Esophagus squamous epithelium (tissue), 5 donors: ENCODE measurements at regions not wholly inside any gene's neighbourhood (a gene's known extent, or its start where the extent isn't known, plus 50 kb on each side); places are given as distances from the start of the nearest gene placed in this dataset.

Experiments
- DNase-seq: peaks from one replicate; lab custom pipeline; 2025; lab: John Stamatoyannopoulos, UW
- H3K27ac ChIP-seq, 4 donors: fragments of 200-600 bp; sonication (generic); one replicate each; pipeline ENCODE4 v1.5.1; 2016 to 2019; ENCODE audit warnings: mild to moderate bottlenecking in 1 of 4
- H3K27me3 ChIP-seq, 4 donors: fragments of 200-600 bp; sonication (generic); 1 replicate in 3 of 4; 2 replicates in 1 of 4; pipeline versions ENCODE4 v1.5.1 to v1.6.0; 2017 to 2021; ENCODE audit warnings: antibody characterized with exemption in 1 of 4
- H3K36me3 ChIP-seq, 3 donors: fragments of 200-600 bp; sonication (generic); one replicate each; pipeline ENCODE4 v1.5.1; 2016 to 2019
- H3K4me1 ChIP-seq, 3 donors: fragments of 200-600 bp; sonication (generic); one replicate each; pipeline ENCODE4 v1.5.1; 2017 to 2019
- H3K4me3 ChIP-seq, 4 donors: fragments of 200-600 bp; sonication (generic); 1 replicate in 3 of 4; 2 replicates in 1 of 4; pipeline ENCODE4 v1.5.1; 2016 to 2019; ENCODE audit warnings: mild to moderate bottlenecking in 2 of 4, moderate library complexity in 1 of 4
- H3K9me3 ChIP-seq, 3 donors: fragments of 200-600 bp; sonication (generic); one replicate each; pipeline ENCODE4 v1.5.1; 2016 to 2019
- CTCF ChIP-seq, 6 experiments: fragments of 450-650 bp in 4 of 6; fragments of 200-600 bp in 2 of 6; sonication (generic) in 2 of 6; IDR thresholded peaks; one replicate each; pipeline ENCODE4 v1.5.1; 2016 to 2019; ENCODE audit warnings: antibody characterized with exemption in 6 of 6, mild to moderate bottlenecking in 4 of 6, moderate library complexity in 4 of 6
- POLR2A ChIP-seq, 4 donors: fragments of 450-650 bp; IDR thresholded peaks; one replicate each; pipeline ENCODE4 v1.6.1; 2017; ENCODE audit warnings: antibody characterized with exemption in 4 of 4, mild to moderate bottlenecking in 4 of 4, moderate library complexity in 3 of 4
- WGBS, 2 donors: methylation state at CpG; one replicate each; pipeline ENCODE4 v1.1.5; 2018; 5-methylcytosine and 5-hydroxymethylcytosine counted together
- intact Hi-C: fragments of 100-400 bp; cut with DNase I; formaldehyde crosslinking; loops from one replicate; pipeline ENCODE4 v1.15.0; 2022
- donor health status: DM: yes; HTN: yes; CAD: no.

- no peak for DNase-seq
- TF ChIP-seq CTCF (IDR thresholded peaks at IDR 0.05) (no peak), POLR2A (IDR thresholded peaks at IDR 0.05) (no peak)
- intact Hi-C loops, result no loop called here
- Histone ChIP-seq H3K27me3 (peaks cover 0 to 35% (median 1%) of the 10 kb centered on the region in 4 donors), H3K36me3 (no peaks in the 10 kb centered on the region), H3K9me3 (no peaks in the 10 kb centered on the region), H3K27ac (peak overlapping the region in 1 of 4 donors; percentile 81), H3K4me3 (no peak overlapping the region), H3K4me1 (peaks cover 0 to 24% (median 9%) of the 10 kb centered on the region in 3 donors)
- WGBS, 2 donors, result 36 to 38% methylated on average over 5 to 6 of the region's 6 CpGs
Observed at GRCh38 chr7:131948434-131949053, 392.1 kb upstream of the PODXL start.

- Histone ChIP-seq H3K9me3 (no peaks in the 10 kb centered on the region), H3K27me3 (peaks cover 0 to 42% (median 1%) of the 10 kb centered on the region in 4 donors), H3K27ac (peak overlapping the region in 1 of 4 donors; percentile 28), H3K4me3 (no peak overlapping the region), H3K4me1 (peaks cover 0 to 24% (median 9%) of the 10 kb centered on the region in 3 donors), H3K36me3 (no peaks in the 10 kb centered on the region)
- intact Hi-C loops, result no loop called here
- 90 to 100% methylated on average over 1 of the region's 1 CpG for WGBS, 2 donors
- no peak for TF ChIP-seq CTCF (IDR thresholded peaks at IDR 0.05)
- no peak for TF ChIP-seq POLR2A (IDR thresholded peaks at IDR 0.05)
- DNase-seq, result no peak
Observed at GRCh38 chr7:131947661-131948060, 391.2 kb upstream of the PODXL start.

DNA sequence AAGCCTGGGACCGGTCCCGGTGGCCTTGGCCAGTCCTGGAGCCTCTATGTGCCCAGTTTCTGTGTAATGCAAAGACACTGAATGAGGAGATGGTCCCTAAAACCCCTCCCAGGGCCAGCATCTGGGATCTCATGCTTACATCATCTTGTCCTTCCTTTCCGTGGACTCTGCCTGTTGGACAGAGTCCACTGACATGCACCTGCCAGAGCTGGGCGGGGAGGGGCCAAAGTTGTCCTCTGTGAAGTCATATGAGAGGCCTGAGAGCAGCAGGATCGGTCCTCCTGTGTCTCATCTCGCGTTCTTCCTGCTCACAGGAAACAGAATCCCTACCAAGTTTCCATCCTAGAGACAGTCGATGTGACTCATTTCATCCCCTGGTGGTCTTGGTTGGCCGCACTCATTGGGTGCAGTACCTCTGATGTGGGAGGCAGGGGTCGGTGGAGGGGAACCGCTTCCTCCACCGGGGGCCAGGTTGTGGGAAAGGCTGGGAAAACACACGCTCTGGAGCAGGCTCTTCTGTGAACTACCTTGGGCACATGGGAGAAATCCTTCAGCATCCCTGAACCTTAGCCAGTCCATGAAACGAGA lies 389.6 kb upstream of the PODXL start:
- peak overlapping the region in 1 of 4 donors; percentile 39 for H3K4me3 ChIP-seq
- 58 to 82% methylated on average over 2 to 7 of the region's 14 CpGs for WGBS, 2 donors
- intact Hi-C loops, result no loop called here
- no peak overlapping the region for H3K27ac ChIP-seq
- no peak for DNase-seq
- no peak for TF ChIP-seq POLR2A (IDR thresholded peaks at IDR 0.05)
- TF ChIP-seq CTCF (IDR thresholded peaks at IDR 0.05), result no peak
- no peaks in the 10 kb centered on the region for H3K9me3 ChIP-seq
- peaks cover 0 to 49% (median 1%) of the 10 kb centered on the region in 4 donors for H3K27me3 ChIP-seq
- no peaks in the 10 kb centered on the region for H3K36me3 ChIP-seq
- H3K4me1 ChIP-seq, result peaks cover 0 to 24% (median 9%) of the 10 kb centered on the region in 3 donors

DNA sequence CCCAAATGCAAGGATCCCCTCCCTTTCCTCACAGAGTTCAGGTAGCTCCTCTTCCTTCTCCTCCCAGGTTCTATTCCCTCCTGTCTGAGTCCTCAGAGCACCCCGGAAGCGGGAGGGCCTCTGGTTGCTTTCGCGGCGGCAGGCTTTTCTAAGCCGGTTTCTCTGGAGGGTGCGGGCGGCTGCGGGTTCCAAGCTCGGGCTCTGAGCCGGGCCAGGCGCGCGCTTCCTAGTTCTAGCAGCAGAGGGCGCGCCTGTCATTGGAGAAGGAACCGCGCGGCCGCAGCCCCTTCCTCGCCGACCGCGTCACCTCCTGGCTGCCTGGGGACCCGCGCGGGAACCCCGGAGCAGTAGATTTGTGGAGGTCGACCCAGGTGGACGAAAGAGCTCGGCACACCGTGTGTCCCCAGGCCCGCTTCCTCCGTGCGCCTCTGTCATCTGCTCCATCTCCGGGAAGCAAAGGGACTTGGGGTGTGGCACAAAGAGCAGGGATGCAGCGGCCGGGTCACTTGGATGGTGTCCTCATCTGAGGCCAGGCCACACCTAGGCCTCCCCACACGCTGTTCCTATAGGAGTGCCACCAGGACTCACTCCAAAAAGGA lies 389.0 kb upstream of the PODXL start:
- Histone ChIP-seq H3K27ac (no peak overlapping the region), H3K4me1 (peaks cover 0 to 24% (median 9%) of the 10 kb centered on the region in 3 donors), H3K36me3 (no peaks in the 10 kb centered on the region), H3K4me3 (peak overlapping the region in 2 of 4 donors; percentile 24 to 39), H3K9me3 (no peaks in the 10 kb centered on the region), H3K27me3 (peaks cover 0 to 50% (median 1%) of the 10 kb centered on the region in 4 donors)
- WGBS, 2 donors, result 5% methylated on average over 6 of the region's 39 CpGs; no CpG with 5 or more reads in 1 of the 2 donors
- intact Hi-C loops, result no loop called here
- TF ChIP-seq POLR2A (IDR thresholded peaks at IDR 0.05) (no peak), CTCF (IDR thresholded peaks at IDR 0.05) (peak; percentile 27 to 84 (median 79))
- no peak for DNase-seq

DNA sequence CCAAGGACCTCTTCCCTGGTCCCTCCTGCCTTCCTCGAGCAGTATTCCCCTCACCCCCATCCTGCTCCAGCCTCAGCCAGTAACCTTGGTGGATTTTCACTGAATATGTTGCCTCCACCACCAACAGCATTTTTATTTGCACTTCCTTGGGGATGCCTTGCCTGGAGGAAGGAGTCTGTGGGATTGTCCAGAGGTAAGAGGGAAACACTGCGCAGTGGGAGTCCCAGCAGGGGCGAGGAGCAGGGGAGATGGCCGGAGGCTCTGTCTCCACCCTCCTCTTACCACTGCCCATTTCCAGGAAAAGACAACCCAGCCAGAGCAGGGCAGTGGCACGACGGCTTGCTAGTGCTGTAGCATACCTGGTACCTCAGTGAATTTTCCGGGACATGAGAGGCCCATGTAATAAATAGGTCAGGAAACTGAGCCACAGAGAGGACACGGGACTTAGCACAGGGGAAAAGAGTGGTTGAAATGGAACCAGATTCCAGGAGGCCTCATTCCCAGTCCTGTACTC lies 388.2 kb upstream of the PODXL start:
- Histone ChIP-seq H3K36me3 (no peaks in the 10 kb centered on the region), H3K4me3 (no peak overlapping the region), H3K27me3 (peaks cover 0 to 46% (median 1%) of the 10 kb centered on the region in 4 donors), H3K9me3 (no peaks in the 10 kb centered on the region), H3K4me1 (peaks cover 0 to 24% (median 9%) of the 10 kb centered on the region in 3 donors), H3K27ac (no peak overlapping the region)
- WGBS, 2 donors, result 74 to 84% methylated on average over 7 to 8 of the region's 8 CpGs
- TF ChIP-seq POLR2A (IDR thresholded peaks at IDR 0.05), result no peak
- TF ChIP-seq CTCF (IDR thresholded peaks at IDR 0.05), result no peak
- intact Hi-C loops, result no loop called here
- no peak for DNase-seq
